GM13976 (cell line): ENCODE measurements at regions not wholly inside any gene's neighbourhood (a gene's known extent, or its start where the extent isn't known, plus 50 kb on each side); places are given as distances from the start of the nearest gene placed in this dataset.

Source experiments
- DNase-seq: peaks from one replicate; pipeline ENCODE4 v3.0.0; 2012; ENCODE audit warnings: low spot score
- CTCF ChIP-seq: IDR thresholded peaks from 2 replicates; pipeline ENCODE4 v1.5.1; 2012; ENCODE audit warnings: borderline replicate concordance, mild to moderate bottlenecking; ENCODE audit not compliant: insufficient read depth; ENCODE audit errors: extremely low read depth, missing control alignments, control extremely low read depth
- in situ Hi-C: fragments of 300-500 bp; cut with MboI; formaldehyde crosslinking; loops from one replicate; pipeline ENCODE4 v1.12.0; 2022; ENCODE audit warnings: low sequenced_read_pairs, mixed read lengths, inconsistent platforms; ENCODE audit not compliant: unreplicated experiment

GRCh38 chr5:39579750-39580149 is 155.0 kb upstream of the DAB2 start:
- in situ Hi-C loops: loop anchor here (25.0 kb wide), 1 partner anchor 1108 kb away; the partner anchor contains the start of gene PTGER4
- no peak for DNase-seq
- no peak for TF ChIP-seq CTCF

- DNase-seq: no peak
- in situ Hi-C loops: loop anchor here (25.0 kb wide), 1 partner anchor 1108 kb away; the partner anchor contains the start of gene PTGER4
- TF ChIP-seq CTCF: peak; percentile 39
Observed at GRCh38 chr5:39578887-39579497, 154.2 kb upstream of the DAB2 start.

- no peak for TF ChIP-seq CTCF
- in situ Hi-C loops: loop anchor here (25.0 kb wide), 1 partner anchor 1110 kb away; the partner anchor contains the start of gene PTGER4
- DNase-seq: no peak
Observed at GRCh38 chr5:39577529-39577928, 152.7 kb upstream of the DAB2 start.

GRCh38 chr5:39570403-39571027 is 145.7 kb upstream of the DAB2 start:
- in situ Hi-C loops: no loop called here
- peak; percentile 15 for TF ChIP-seq CTCF
- DNase-seq: no peak

- no peak for DNase-seq
- in situ Hi-C loops: no loop called here
- TF ChIP-seq CTCF: no peak
Observed at GRCh38 chr5:39569857-39570256, 145.1 kb upstream of the DAB2 start.

- DNase-seq: no peak
- in situ Hi-C loops: no loop called here
Observed at GRCh38 chr5:39566891-39567290, 142.1 kb upstream of the DAB2 start.

More at GRCh38 chr5:39566891-39567290, 142.1 kb upstream of the DAB2 start:
- no peak for TF ChIP-seq CTCF
